22Rv1 (cell line): ENCODE measurements at regions not wholly inside any gene's neighbourhood (a gene's known extent, or its start where the extent isn't known, plus 50 kb on each side); places are given as distances from the start of the nearest gene placed in this dataset.

ENCODE experiments used
- H3K27ac ChIP-seq: fragments of 450-650 bp; 2 replicates; pipeline ENCODE4 v1.5.1; 2017
- ZFX ChIP-seq: fragments of 450-650 bp; IDR thresholded peaks from 2 replicates; pipeline ENCODE4 v1.6.1; 2017; ENCODE audit warnings: antibody characterized with exemption, borderline replicate concordance
- TF ChIP-seq, protein P1 (sequence below): fragments of 450-650 bp; IDR thresholded peaks from 2 replicates; pipeline ENCODE4 v1.5.1; 2017; ENCODE audit warnings: mild to moderate bottlenecking

DNA sequence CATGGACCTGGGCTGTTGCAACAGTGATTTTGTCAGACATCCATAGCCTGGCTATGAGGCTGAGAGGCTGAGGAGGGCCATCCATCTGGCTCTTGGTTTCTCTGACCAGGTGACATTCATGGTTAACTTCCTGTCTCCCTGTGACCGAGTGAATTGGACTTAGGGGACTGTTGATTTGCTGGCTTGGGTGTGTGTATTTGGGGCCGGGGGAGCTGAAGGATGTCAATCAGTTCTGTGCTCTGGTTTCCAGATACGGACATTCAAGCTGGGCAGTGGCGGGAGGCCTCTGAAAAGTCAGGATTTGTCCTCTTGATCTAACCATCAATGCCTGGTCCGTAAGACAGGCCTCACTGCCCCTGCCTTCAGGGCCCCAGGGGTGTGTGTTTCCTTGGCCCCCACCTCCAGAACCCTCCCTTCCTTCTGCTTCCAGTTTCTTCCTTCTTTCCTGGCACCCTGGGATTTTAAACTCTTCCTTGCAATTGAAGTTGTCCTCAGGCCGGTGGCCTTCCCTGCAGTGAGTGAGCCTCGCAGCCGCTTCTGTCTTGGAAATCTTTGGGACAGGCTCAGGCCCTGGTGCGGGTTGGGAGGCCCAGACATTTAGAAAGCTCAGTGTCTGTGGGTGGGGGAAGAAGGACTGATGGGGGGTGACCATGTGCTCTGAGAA, 54.7 kb upstream of the HAAO start:
- H3K27ac ChIP-seq = no peak overlapping the region
- TF ChIP-seq, protein P1, sequence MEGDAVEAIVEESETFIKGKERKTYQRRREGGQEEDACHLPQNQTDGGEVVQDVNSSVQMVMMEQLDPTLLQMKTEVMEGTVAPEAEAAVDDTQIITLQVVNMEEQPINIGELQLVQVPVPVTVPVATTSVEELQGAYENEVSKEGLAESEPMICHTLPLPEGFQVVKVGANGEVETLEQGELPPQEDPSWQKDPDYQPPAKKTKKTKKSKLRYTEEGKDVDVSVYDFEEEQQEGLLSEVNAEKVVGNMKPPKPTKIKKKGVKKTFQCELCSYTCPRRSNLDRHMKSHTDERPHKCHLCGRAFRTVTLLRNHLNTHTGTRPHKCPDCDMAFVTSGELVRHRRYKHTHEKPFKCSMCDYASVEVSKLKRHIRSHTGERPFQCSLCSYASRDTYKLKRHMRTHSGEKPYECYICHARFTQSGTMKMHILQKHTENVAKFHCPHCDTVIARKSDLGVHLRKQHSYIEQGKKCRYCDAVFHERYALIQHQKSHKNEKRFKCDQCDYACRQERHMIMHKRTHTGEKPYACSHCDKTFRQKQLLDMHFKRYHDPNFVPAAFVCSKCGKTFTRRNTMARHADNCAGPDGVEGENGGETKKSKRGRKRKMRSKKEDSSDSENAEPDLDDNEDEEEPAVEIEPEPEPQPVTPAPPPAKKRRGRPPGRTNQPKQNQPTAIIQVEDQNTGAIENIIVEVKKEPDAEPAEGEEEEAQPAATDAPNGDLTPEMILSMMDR = no peak
- no peak for TF ChIP-seq ZFX

DNA sequence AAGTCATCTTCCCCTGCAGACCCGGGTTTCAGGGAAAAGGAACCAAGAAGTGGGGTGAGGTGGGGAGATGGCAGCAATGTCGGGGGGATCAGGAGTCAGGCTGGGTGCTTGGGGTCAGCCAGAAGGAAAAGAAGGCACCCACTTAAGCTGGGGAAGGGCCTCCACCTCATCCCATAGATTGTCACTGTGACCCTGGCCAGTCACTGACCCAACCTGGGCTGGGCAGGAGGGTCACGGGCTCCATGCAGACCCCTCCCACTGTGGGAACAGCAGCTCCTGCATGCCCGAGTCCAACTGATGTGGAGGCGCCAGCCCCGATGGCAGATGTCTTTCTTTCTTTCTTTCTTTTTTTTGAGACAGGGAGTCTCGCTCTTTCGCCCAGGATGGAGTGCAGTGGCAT, 53.6 kb upstream of the HAAO start:
- TF ChIP-seq ZFX = no peak
- TF ChIP-seq, protein P1 = no peak
- no peak overlapping the region for H3K27ac ChIP-seq

DNA sequence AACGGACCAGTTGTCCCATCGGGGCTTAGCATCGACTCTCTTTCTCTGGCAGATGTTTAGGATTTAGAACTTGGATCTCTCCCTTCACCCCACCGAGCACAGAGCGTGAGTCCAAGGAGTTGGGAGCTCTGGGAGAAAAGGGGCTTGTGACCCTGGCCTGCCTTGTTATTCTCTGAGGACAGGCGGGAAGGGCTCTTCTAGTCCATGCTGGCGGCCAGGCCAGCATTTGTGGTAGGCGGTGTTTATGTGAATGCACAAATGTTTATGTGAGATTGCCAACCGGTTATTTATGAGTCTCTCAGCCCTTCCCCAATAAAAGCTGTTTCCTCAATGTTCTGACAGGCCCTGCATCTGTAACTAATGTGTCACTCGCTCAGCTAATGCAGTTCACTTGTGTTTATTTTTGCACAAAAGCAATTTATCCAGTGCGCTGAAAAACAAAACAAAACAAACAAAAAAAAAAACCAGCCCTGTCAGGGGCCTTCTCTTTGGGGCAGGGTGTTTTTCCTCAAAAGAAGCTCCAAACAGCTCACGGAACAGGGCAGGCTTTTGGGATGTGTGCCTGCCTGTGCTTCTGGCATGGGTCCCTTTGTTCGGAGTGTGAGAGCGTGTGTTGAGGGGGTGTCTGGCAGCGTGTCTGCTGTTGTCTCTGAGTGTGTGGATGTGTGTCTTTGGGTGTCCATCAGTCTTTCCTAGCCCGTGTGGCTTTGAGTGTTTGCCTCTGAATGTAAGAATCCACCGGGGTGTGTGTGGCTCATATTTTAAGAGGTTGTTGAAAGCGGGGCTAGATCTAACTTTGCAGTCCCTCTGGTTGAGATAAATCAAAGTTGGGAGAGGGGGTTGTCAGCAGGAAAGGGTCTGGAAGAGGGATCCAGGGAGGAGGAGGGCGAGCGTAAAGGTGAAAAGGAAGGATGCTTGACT, 52.8 kb upstream of the HAAO start:
- no peak for TF ChIP-seq ZFX
- TF ChIP-seq, protein P1 = no peak
- H3K27ac ChIP-seq = no peak overlapping the region

DNA sequence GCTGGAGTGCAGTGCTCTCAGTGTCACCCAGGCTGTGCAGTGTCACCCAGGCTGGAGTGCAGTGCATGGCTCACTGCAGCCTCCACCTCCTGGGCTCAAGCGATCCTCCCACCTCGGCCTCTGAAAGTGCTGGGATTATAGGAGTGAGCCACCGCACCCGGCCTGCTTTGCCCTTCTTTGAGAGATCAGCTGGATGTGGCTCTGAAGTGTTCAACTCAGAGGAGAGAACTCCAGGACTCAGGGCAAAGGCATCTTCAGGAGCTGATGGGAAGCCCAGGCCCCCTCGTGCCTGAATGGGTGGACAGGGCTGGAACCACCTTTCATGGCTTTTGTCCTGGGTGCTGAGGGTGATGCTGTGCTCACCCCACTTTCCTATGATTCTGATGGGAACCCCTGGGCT, 52.0 kb upstream of the HAAO start:
- TF ChIP-seq, protein P1 = no peak
- no peak for TF ChIP-seq ZFX
- H3K27ac ChIP-seq = no peak overlapping the region

DNA sequence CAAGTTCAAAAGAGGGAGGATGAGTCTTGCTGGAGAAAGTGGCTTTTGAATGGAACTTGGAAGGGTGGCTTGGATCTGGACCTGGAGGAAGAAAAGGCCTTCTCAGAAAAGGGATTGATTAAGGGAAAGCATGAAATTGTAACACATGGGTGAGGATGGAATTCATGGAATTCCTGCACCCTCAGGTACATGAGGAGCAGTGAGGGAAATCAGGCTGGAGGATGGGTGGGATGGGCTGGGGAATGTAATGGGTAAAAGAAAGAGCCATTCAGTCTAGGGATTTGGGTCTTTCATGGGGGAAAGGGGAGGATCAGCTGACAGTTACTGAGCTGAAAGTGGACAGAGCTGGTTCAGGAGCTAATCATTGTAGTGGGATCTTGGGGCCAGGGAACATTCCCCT, 51.2 kb upstream of the HAAO start:
- H3K27ac ChIP-seq = no peak overlapping the region
- TF ChIP-seq, protein P1 = no peak
- TF ChIP-seq ZFX = no peak

DNA sequence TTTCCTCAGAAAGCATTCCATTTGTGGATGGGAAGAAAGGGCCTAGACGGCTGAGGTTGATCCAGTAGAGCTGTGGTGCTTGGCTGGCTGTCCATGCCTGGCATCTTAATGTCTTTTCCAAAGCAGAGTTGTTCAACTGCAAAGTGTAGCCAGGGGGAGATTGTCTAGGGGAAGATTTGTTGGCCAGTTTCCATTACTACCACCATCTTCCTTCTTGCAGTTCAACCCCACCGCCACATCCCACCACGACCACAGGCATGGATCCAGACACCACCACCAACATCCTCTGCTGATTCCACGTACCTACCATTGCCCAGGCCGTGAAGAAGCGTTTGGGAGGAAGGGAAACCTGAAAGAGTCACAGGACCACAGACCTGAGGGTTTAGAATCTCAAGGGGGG, 50.7 kb upstream of the HAAO start:
- no peak for TF ChIP-seq ZFX
- TF ChIP-seq, protein P1 = no peak
- H3K27ac ChIP-seq = no peak overlapping the region

DNA sequence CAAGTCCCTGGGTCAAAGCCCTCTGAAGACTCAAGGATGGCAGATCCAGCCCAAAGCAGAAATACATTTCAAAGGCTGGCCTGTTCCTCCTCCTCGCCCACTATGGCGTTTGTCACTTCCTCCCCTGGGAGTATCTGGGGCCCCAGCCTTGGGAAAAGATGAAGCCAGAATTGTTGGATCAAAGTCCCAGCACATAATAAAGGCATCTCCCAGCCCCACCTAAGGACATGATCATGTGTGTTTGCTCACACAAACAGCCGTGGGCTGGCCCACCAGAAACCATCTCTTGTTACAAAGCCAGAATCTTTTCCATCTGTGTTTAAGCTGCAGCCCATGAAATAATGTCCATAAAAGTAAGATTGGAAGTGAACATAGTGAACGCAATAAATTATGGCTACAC, 50.1 kb upstream of the HAAO start:
- TF ChIP-seq ZFX = no peak
- TF ChIP-seq, protein P1 = no peak
- no peak overlapping the region for H3K27ac ChIP-seq
